Hepatocyte (in vitro differentiated cells): ENCODE measurements at regions not wholly inside any gene's neighbourhood (a gene's known extent, or its start where the extent isn't known, plus 50 kb on each side); places are given as distances from the start of the nearest gene placed in this dataset.

Source experiments
- DNase-seq: peaks from one replicate; pipeline ENCODE4 v3.0.0-alpha.2; 2016; ENCODE audit warnings: low spot score
- H2AFZ ChIP-seq: fragments of 200-600 bp; sonication (generic); 2 replicates; pipeline ENCODE4 v1.6.0; 2016; ENCODE audit warnings: antibody characterized with exemption, mild to moderate bottlenecking
- H3K27ac ChIP-seq: fragments of 200-600 bp; sonication (generic); 2 replicates; pipeline ENCODE4 v1.5.1; 2016; ENCODE audit warnings: mild to moderate bottlenecking
- H3K27me3 ChIP-seq: fragments of 200-600 bp; sonication (generic); 2 replicates; pipeline ENCODE4 v1.6.1; 2016
- H3K36me3 ChIP-seq: fragments of 200-600 bp; sonication (generic); replicated peaks from 2 replicates; pipeline ENCODE4 v1.5.1; 2016; ENCODE audit warnings: low read depth; ENCODE audit not compliant: insufficient read depth
- H3K4me1 ChIP-seq: fragments of 200-600 bp; sonication (generic); 2 replicates; pipeline ENCODE4 v1.5.1; 2016; ENCODE audit warnings: mild to moderate bottlenecking, moderate library complexity; ENCODE audit not compliant: insufficient read depth
- H3K4me2 ChIP-seq: fragments of 200-600 bp; sonication (generic); 2 replicates; pipeline ENCODE4 v1.6.0; 2016
- H3K4me3 ChIP-seq: fragments of 200-600 bp; sonication (generic); 2 replicates; pipeline ENCODE4 v1.5.1; 2016; ENCODE audit warnings: mild to moderate bottlenecking
- H3K79me2 ChIP-seq: fragments of 200-600 bp; sonication (generic); 2 replicates; pipeline ENCODE4 v1.6.0; 2017; ENCODE audit warnings: mild to moderate bottlenecking
- H3K9me2 ChIP-seq: fragments of 200-600 bp; sonication (generic); replicated peaks from 2 replicates; pipeline ENCODE4 v1.6.0; 2017; ENCODE audit warnings: mild to moderate bottlenecking; ENCODE audit not compliant: insufficient read depth
- H3K9me3 ChIP-seq: fragments of 200-600 bp; sonication (generic); 2 replicates; pipeline ENCODE4 v1.5.1; 2016; ENCODE audit warnings: low read depth, mild to moderate bottlenecking
- H4K20me1 ChIP-seq: fragments of 200-600 bp; sonication (generic); 2 replicates; pipeline ENCODE4 v1.6.0; 2016; ENCODE audit warnings: mild to moderate bottlenecking; ENCODE audit not compliant: insufficient read depth, poor library complexity, severe bottlenecking
- EZH2 ChIP-seq: fragments of 200-600 bp; sonication (generic); IDR thresholded peaks from 2 replicates; pipeline ENCODE4 v1.6.1; 2016; ENCODE audit warnings: antibody characterized with exemption, mild to moderate bottlenecking, borderline replicate concordance
- EZH2phosphoT487 ChIP-seq: fragments of 200-600 bp; sonication (generic); IDR thresholded peaks from one replicate; pipeline ENCODE4 v1.6.1; 2018; ENCODE audit warnings: antibody characterized with exemption, mild to moderate bottlenecking, low read depth, moderate library complexity; ENCODE audit not compliant: unreplicated experiment, severe bottlenecking
- whole genome bisulfite sequencing: methylation state at CpG from one replicate; pipeline ENCODE4 v1.1.6; 2016; ENCODE audit warnings: low lambda C conversion rate; ENCODE audit errors: missing lambda C conversion rate; 5-methylcytosine and 5-hydroxymethylcytosine counted together
- TF ChIP-seq, protein P1 (sequence below): fragments of 200-600 bp; sonication (generic); IDR thresholded peaks from 2 replicates; pipeline ENCODE4 v1.5.1; 2016; ENCODE audit warnings: antibody characterized with exemption, mild to moderate bottlenecking; ENCODE audit not compliant: poor library complexity

DNA sequence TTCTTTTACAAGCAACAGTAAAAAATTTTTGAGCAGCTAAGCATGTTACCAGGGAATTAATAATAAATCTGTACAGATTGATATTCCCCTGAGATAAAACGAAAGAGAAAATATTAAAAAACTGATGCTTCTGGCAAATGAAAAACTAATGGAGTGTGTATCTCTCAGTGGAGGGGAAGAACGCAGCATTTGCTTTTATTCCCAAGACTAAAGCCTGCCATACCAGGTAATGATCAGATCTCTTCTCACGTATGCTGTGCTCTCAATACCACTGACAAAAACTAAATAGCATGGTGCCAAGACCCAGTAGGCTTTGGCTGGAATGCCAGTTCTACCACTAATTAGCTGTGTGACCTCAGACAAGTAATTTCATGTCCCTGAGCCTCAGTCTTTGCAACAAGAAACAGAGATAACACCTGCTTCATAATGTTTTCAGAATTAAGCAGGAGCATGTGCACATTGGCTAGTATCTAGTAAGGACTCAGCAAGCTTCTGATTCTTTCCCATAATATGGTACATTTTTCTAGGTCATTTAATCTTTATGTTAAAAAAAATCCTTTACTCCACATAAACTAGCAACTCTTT lies 179.6 kb downstream of the CENPC start:
- Histone ChIP-seq H2AFZ (no peak overlapping the region), H3K36me3 (no peaks in the 10 kb centered on the region), H3K27ac (no peak overlapping the region), H3K4me2 (no peak overlapping the region), H3K27me3 (no peaks in the 10 kb centered on the region), H3K79me2 (no peaks in the 10 kb centered on the region), H3K4me1 (no peaks in the 10 kb centered on the region), H3K4me3 (no peak overlapping the region), H3K9me2 (no peaks in the 10 kb centered on the region), H4K20me1 (no peaks in the 10 kb centered on the region), H3K9me3 (no peaks in the 10 kb centered on the region)
- 79% methylated on average over 3 of the region's 3 CpGs for WGBS
- DNase-seq = no peak
- TF ChIP-seq, protein P1, sequence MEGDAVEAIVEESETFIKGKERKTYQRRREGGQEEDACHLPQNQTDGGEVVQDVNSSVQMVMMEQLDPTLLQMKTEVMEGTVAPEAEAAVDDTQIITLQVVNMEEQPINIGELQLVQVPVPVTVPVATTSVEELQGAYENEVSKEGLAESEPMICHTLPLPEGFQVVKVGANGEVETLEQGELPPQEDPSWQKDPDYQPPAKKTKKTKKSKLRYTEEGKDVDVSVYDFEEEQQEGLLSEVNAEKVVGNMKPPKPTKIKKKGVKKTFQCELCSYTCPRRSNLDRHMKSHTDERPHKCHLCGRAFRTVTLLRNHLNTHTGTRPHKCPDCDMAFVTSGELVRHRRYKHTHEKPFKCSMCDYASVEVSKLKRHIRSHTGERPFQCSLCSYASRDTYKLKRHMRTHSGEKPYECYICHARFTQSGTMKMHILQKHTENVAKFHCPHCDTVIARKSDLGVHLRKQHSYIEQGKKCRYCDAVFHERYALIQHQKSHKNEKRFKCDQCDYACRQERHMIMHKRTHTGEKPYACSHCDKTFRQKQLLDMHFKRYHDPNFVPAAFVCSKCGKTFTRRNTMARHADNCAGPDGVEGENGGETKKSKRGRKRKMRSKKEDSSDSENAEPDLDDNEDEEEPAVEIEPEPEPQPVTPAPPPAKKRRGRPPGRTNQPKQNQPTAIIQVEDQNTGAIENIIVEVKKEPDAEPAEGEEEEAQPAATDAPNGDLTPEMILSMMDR = no peak
- TF ChIP-seq EZH2phosphoT487 (no peak), EZH2 (no peak)

DNA sequence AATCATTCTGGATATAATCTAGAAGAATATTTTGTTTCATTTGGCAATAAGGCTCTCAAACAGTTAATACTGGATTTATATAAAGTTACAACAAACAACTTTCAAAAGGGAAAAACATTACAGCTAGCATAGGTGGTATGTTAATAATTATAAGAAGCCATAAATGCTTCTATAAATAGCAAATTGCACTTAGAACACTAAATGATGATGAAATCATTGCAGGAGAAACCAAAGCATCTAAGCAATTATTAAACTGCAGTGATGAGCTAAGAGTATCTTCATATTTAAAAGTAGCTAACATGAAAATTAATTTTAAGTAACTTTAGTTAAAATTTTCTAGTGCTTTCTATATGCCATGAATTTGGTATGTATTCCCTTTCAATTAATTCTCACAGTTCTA lies 189.5 kb downstream of the CENPC start:
- no peaks in the 10 kb centered on the region for H4K20me1 ChIP-seq

DNA sequence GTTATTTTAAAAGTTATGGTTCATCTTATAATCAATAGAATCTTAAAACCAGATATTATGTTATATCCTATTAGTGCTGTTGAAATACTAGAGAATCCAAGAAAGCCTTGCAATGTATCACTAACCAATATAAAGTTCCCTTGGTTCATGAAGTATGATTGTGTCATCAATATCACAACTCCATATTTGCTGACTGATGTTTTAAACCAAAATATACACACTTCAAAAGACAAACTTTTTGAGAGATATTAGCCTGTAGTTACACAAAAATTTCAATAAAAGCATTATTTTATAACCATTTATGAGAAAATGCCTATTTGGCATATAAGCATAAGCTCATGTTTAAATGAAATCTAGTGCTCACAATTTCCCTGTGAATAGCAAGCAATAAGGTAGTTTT lies 198.6 kb downstream of the CENPC start:
- Histone ChIP-seq H3K4me3 (no peak overlapping the region), H3K9me3 (no peaks in the 10 kb centered on the region), H3K27me3 (no peaks in the 10 kb centered on the region), H2AFZ (no peak overlapping the region), H3K79me2 (no peaks in the 10 kb centered on the region), H3K9me2 (no peaks in the 10 kb centered on the region), H3K27ac (no peak overlapping the region), H4K20me1 (no peaks in the 10 kb centered on the region), H3K4me2 (no peak overlapping the region), H3K4me1 (no peaks in the 10 kb centered on the region), H3K36me3 (no peaks in the 10 kb centered on the region)
- no peak for DNase-seq
- TF ChIP-seq EZH2 (no peak), EZH2phosphoT487 (no peak)

More for the DNA sequence above, 189.5 kb downstream of the CENPC start:
- DNase-seq = no peak
- no peak for TF ChIP-seq EZH2phosphoT487
- TF ChIP-seq, protein P1 = no peak
- no peak for TF ChIP-seq EZH2
- H3K27me3 ChIP-seq = no peaks in the 10 kb centered on the region
- no peak overlapping the region for H3K27ac ChIP-seq
- H3K79me2 ChIP-seq = no peaks in the 10 kb centered on the region
- no peaks in the 10 kb centered on the region for H3K9me3 ChIP-seq
- no peaks in the 10 kb centered on the region for H3K4me1 ChIP-seq
- H3K9me2 ChIP-seq = no peaks in the 10 kb centered on the region
- H2AFZ ChIP-seq = no peak overlapping the region
- H3K4me2 ChIP-seq = no peak overlapping the region
- H3K4me3 ChIP-seq = no peak overlapping the region
- H3K36me3 ChIP-seq = no peaks in the 10 kb centered on the region

DNA sequence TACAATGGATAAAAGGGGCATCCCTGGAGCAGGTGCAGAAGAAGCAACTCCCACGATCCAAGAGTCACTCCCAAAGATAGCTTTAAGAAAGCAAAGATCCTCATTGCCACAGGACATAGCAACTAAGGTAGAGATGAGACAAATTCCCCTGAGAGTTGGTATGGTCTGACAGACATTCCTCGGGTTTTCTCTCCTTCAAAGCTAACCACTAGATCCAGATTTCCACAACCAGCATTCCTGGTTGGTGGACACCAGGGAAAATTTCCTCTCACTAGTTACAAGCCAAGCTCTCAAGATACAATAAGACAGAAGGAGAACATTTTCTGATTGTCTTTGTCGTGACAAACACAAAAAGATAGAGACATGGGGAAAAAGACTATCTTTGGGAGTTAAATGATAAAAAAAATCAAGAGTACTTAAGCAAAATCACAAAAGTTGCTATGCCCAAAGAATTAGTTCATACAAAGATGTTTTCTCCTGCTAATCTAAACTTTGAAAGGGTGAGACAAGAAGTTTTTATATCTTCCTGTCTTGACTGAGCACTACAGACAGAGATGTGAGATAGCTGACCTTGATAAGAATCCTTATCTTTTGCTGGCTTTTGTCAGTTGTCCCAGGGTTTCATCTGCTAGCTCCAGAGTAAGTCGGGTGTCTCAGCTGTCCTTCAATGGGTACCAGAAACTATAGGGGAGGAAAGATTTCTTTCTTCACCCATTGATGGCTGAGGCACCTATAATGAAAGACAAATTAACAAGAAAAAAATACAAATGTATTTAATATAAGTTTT lies 200.5 kb downstream of the CENPC start:
- Histone ChIP-seq H3K4me3 (no peak overlapping the region), H3K27ac (no peak overlapping the region), H3K27me3 (no peaks in the 10 kb centered on the region), H4K20me1 (no peaks in the 10 kb centered on the region), H3K79me2 (no peaks in the 10 kb centered on the region), H3K4me1 (no peaks in the 10 kb centered on the region), H3K9me3 (no peaks in the 10 kb centered on the region), H3K9me2 (no peaks in the 10 kb centered on the region), H3K4me2 (no peak overlapping the region), H3K36me3 (no peaks in the 10 kb centered on the region), H2AFZ (no peak overlapping the region)
- TF ChIP-seq, protein P1 = no peak
- TF ChIP-seq EZH2 = no peak
- WGBS = 25% methylated on average over 4 of the region's 4 CpGs
- no peak for DNase-seq
